PC-9 (cell line): ENCODE measurements at regions not wholly inside any gene's neighbourhood (a gene's known extent, or its start where the extent isn't known, plus 50 kb on each side); places are given as distances from the start of the nearest gene placed in this dataset.
"Not testable (repeated sequence)": the region's sequence is repeated elsewhere in the genome, so short reads cannot be mapped to it uniquely, and the experiment has no call there.

Experiments used
- BruUV-seq: library from RNA; stranded (reverse); fragments of 400-500 nt; replicated peaks from 2 replicates; lab custom pipeline; 2021; lab: Mats Ljungman, UMichigan
- CTCF ChIA-PET: fragments of 300-600 bp; sonication (Branson Sonifier 250); formaldehyde crosslinking; loops from one replicate; lab custom pipeline; 2022; ENCODE audit warnings: antibody characterized with exemption; lab: Charles Lee
- POLR2A ChIA-PET: fragments of 300-600 bp; sonication (Branson Sonifier 250); formaldehyde crosslinking; loops from one replicate; lab custom pipeline; 2022; ENCODE audit warnings: antibody characterized with exemption; ENCODE audit not compliant: unreplicated experiment; lab: Charles Lee
- DNase-seq, 2 experiments: peaks; one replicate each; pipeline versions ENCODE4 v3.0.0 to v3.0.0-alpha.2; 2015 to 2022; ENCODE audit warnings: mixed read lengths in 1 of 2
- H2AFZ ChIP-seq: fragments of 200-600 bp; sonication (generic); 2 replicates; pipeline ENCODE4 v1.8.1; 2017; ENCODE audit warnings: antibody characterized with exemption
- H3F3A ChIP-seq: fragments of 200-600 bp; sonication (generic); 2 replicates; pipeline ENCODE4 v1.8.1; 2017; ENCODE audit warnings: antibody characterized with exemption, mild to moderate bottlenecking, low read depth; ENCODE audit not compliant: insufficient read depth
- H3K27ac ChIP-seq: fragments of 200-600 bp; sonication (generic); 2 replicates; pipeline ENCODE4 v1.6.1; 2016; ENCODE audit warnings: mixed run types
- H3K27me3 ChIP-seq: fragments of 200-600 bp; sonication (generic); 2 replicates; pipeline ENCODE4 v1.6.1; 2016; ENCODE audit warnings: low read depth, mixed run types; ENCODE audit not compliant: insufficient read depth
- H3K36me3 ChIP-seq: fragments of 200-600 bp; sonication (generic); 2 replicates; pipeline ENCODE4 v1.6.1; 2016; ENCODE audit warnings: low read depth, mixed run types
- H3K4me1 ChIP-seq: fragments of 200-600 bp; sonication (generic); replicated peaks from 2 replicates; pipeline ENCODE4 v1.6.1; 2016; ENCODE audit warnings: mixed run types; ENCODE audit not compliant: insufficient read depth
- H3K4me2 ChIP-seq: fragments of 200-600 bp; sonication (generic); 2 replicates; pipeline ENCODE4 v1.6.1; 2017; ENCODE audit warnings: mixed run types
- H3K4me3 ChIP-seq: fragments of 200-600 bp; sonication (generic); 2 replicates; pipeline ENCODE4 v1.6.1; 2016; ENCODE audit warnings: mixed run types
- H3K79me2 ChIP-seq: fragments of 200-600 bp; sonication (generic); 2 replicates; pipeline ENCODE4 v1.6.1; 2017; ENCODE audit warnings: low read depth, mixed run types
- H3K9me2 ChIP-seq: fragments of 200-600 bp; sonication (generic); 2 replicates; pipeline ENCODE4 v1.8.1; 2017; ENCODE audit warnings: mild to moderate bottlenecking; ENCODE audit not compliant: insufficient read depth
- H3K9me3 ChIP-seq: fragments of 200-600 bp; sonication (generic); 2 replicates; pipeline ENCODE4 v1.8.1; 2016; ENCODE audit warnings: low read depth; ENCODE audit not compliant: insufficient read depth
- H4K20me1 ChIP-seq: fragments of 200-600 bp; sonication (generic); 2 replicates; pipeline ENCODE4 v1.8.1; 2017; ENCODE audit not compliant: insufficient read depth
- EZH2 ChIP-seq: fragments of 200-600 bp; sonication (generic); IDR thresholded peaks from 2 replicates; pipeline ENCODE4 v1.8.0; 2017; ENCODE audit warnings: antibody characterized with exemption, low read depth
- intact Hi-C: fragments of 100-400 bp; cut with micrococcal nuclease; formaldehyde crosslinking; loops from one replicate; pipeline ENCODE4 v1.10.0; 2022; ENCODE audit not compliant: unreplicated experiment
- TF ChIP-seq, protein P1 (sequence below): fragments of 200-600 bp; sonication (generic); conservative IDR thresholded peaks from 2 replicates; pipeline ENCODE4 v1.6.1; 2017; ENCODE audit warnings: mixed run types, antibody characterized with exemption, mild to moderate bottlenecking, moderate library complexity

DNA sequence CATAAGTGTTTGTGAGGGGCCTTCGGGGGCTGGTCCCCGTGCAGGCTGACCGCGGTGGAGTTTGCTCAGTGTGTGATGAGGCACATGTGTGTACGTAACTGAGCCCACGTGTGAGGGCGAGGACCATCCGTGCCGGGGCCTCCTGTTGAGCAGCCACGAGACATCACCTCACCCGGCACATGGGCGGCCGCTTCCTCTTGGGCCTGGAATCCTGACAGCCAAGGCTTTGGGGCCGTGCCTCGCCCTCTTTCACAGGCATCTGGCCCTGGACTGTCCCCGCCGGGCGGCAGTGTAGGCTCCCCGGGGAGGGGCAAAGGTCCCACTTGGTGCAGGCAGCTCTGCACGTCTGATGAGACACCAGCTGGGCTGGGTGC, 202.3 kb downstream of the DLL1 start:
- DNase-seq = no peak
- no peak overlapping the region for H3K4me2 ChIP-seq
- TF ChIP-seq, protein P1, sequence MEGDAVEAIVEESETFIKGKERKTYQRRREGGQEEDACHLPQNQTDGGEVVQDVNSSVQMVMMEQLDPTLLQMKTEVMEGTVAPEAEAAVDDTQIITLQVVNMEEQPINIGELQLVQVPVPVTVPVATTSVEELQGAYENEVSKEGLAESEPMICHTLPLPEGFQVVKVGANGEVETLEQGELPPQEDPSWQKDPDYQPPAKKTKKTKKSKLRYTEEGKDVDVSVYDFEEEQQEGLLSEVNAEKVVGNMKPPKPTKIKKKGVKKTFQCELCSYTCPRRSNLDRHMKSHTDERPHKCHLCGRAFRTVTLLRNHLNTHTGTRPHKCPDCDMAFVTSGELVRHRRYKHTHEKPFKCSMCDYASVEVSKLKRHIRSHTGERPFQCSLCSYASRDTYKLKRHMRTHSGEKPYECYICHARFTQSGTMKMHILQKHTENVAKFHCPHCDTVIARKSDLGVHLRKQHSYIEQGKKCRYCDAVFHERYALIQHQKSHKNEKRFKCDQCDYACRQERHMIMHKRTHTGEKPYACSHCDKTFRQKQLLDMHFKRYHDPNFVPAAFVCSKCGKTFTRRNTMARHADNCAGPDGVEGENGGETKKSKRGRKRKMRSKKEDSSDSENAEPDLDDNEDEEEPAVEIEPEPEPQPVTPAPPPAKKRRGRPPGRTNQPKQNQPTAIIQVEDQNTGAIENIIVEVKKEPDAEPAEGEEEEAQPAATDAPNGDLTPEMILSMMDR = no peak
- no peak for TF ChIP-seq EZH2
- intact Hi-C loops = no loop called here
- ChIA-PET CTCF (no interaction called here), POLR2A (no interaction called here)
- H3K9me2 ChIP-seq = no peaks in the 10 kb centered on the region
- no TSS peak for BruUV-seq
- no peaks in the 10 kb centered on the region for H3F3A ChIP-seq
- peaks cover 52% of the 10 kb centered on the region for H3K27me3 ChIP-seq
- no peak overlapping the region for H2AFZ ChIP-seq
- no peaks in the 10 kb centered on the region for H3K36me3 ChIP-seq
- H4K20me1 ChIP-seq = no peaks in the 10 kb centered on the region
- H3K4me3 ChIP-seq = no peak overlapping the region
- no peaks in the 10 kb centered on the region for H3K79me2 ChIP-seq
- H3K9me3 ChIP-seq = no peaks in the 10 kb centered on the region
- no peak overlapping the region for H3K27ac ChIP-seq
- no peaks in the 10 kb centered on the region for H3K4me1 ChIP-seq

DNA sequence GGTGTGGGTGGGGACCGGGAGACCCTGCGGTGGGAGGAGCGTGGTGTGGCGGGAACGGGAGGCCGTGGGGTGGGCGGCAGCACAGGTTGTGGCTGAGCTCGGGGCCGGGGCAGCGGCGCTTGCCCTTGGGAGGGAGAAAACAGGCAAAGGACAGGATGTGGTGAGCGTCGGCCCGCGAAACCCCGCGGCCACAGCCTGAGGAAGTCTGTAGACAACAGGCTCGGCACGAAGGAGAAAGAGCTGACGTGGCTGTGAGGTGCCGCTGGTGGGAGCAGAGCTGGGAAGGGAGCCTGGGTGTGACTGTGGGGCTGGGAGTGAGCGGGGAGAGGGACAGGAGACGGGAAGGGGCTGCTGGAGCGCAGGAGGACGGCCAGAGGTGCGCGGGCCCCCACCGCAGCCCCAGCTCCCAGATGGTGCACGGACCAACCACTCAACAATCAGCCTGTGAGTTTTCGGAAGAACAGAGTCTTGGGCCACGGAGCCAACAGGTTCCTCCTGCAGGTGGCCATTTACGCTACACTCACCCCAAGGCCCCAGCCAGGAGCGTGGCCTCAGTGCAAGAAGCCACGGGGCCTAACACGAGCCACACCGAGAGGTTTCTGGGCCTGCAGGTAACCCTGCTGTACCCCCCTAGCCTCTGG, 202.8 kb downstream of the DLL1 start:
- Histone ChIP-seq H3K9me2 (no peaks in the 10 kb centered on the region), H3K27ac (no peak overlapping the region), H3K36me3 (no peaks in the 10 kb centered on the region), H3F3A (no peaks in the 10 kb centered on the region), H3K4me1 (no peaks in the 10 kb centered on the region), H3K4me3 (no peak overlapping the region), H3K79me2 (no peaks in the 10 kb centered on the region), H4K20me1 (no peaks in the 10 kb centered on the region), H2AFZ (no peak overlapping the region), H3K9me3 (no peaks in the 10 kb centered on the region), H3K27me3 (peaks cover 52% of the 10 kb centered on the region), H3K4me2 (no peak overlapping the region)
- POLR2A ChIA-PET = no interaction called here
- no peak for TF ChIP-seq EZH2
- TF ChIP-seq, protein P1 = no peak
- CTCF ChIA-PET = no interaction called here
- BruUV-seq = no TSS peak
- intact Hi-C loops = no loop called here
- no peak for DNase-seq

DNA sequence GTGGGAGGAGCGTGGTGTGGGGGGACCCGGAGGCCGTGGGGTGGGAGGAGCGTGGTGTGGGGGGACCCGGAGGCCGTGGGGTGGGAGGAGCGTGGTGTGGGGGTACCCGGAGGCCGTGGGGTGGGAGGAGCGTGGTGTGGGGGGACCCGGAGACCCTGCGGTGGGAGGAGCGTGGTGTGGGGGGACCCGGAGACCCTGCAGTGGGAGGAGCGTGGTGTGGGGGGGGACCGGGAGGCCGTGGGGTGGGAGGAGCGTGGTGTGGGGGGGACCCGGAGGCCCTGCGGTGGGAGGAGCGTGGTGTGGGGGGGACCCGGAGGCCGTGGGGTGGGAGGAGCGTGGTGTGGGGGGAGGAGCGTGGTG, 203.5 kb downstream of the DLL1 start:
- H3K27me3 ChIP-seq = peaks cover 53% of the 10 kb centered on the region
- intact Hi-C loops, CTCF ChIA-PET, H3K9me3 ChIP-seq, H3K79me2 ChIP-seq, BruUV-seq, H3K27ac ChIP-seq, H3K4me1 ChIP-seq, H3F3A ChIP-seq, DNase-seq, H2AFZ ChIP-seq, H3K4me2 ChIP-seq, H3K9me2 ChIP-seq, H3K4me3 ChIP-seq, POLR2A ChIA-PET, H3K36me3 ChIP-seq, H4K20me1 ChIP-seq: not testable (repeated sequence)
